22Rv1 (cell line): ENCODE measurements at regions not wholly inside any gene's neighbourhood (a gene's known extent, or its start where the extent isn't known, plus 50 kb on each side); places are given as distances from the start of the nearest gene placed in this dataset.

Source experiments
- ZFX ChIP-seq: fragments of 450-650 bp; IDR thresholded peaks from 2 replicates; pipeline ENCODE4 v1.6.1; 2017; ENCODE audit warnings: antibody characterized with exemption, borderline replicate concordance
- TF ChIP-seq, protein P1 (sequence below): fragments of 450-650 bp; IDR thresholded peaks from 2 replicates; pipeline ENCODE4 v1.5.1; 2017; ENCODE audit warnings: mild to moderate bottlenecking

- TF ChIP-seq, protein P1, sequence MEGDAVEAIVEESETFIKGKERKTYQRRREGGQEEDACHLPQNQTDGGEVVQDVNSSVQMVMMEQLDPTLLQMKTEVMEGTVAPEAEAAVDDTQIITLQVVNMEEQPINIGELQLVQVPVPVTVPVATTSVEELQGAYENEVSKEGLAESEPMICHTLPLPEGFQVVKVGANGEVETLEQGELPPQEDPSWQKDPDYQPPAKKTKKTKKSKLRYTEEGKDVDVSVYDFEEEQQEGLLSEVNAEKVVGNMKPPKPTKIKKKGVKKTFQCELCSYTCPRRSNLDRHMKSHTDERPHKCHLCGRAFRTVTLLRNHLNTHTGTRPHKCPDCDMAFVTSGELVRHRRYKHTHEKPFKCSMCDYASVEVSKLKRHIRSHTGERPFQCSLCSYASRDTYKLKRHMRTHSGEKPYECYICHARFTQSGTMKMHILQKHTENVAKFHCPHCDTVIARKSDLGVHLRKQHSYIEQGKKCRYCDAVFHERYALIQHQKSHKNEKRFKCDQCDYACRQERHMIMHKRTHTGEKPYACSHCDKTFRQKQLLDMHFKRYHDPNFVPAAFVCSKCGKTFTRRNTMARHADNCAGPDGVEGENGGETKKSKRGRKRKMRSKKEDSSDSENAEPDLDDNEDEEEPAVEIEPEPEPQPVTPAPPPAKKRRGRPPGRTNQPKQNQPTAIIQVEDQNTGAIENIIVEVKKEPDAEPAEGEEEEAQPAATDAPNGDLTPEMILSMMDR: no peak
- TF ChIP-seq ZFX: no peak
Observed at GRCh38 chr12:76237086-76237701, 111.0 kb downstream of the BBS10 start.
